Occipital lobe (tissue), 1 donor: ENCODE measurements at regions not wholly inside any gene's neighbourhood (a gene's known extent, or its start where the extent isn't known, plus 50 kb on each side); places are given as distances from the start of the nearest gene placed in this dataset.

Source experiments
- DNase-seq: peaks from one replicate; lab custom pipeline; 2025; lab: John Stamatoyannopoulos, UW

- DNase-seq, result no peak
These were observed 113.0 kb upstream of the ZNF507 start for GRCh38 chr19:32232449-32232848.

- no peak for DNase-seq
These were observed 112.3 kb upstream of the ZNF507 start for GRCh38 chr19:32233091-32233490.

- DNase-seq, result no peak
These were observed 111.5 kb upstream of the ZNF507 start for GRCh38 chr19:32233885-32234284.

- no peak for DNase-seq
These were observed 110.7 kb upstream of the ZNF507 start for GRCh38 chr19:32234663-32235217.

- DNase-seq, result no peak
These were observed 107.3 kb upstream of the ZNF507 start for GRCh38 chr19:32238076-32238475.

- no peak for DNase-seq
These were observed 105.1 kb upstream of the ZNF507 start for GRCh38 chr19:32240316-32240715.

DNA sequence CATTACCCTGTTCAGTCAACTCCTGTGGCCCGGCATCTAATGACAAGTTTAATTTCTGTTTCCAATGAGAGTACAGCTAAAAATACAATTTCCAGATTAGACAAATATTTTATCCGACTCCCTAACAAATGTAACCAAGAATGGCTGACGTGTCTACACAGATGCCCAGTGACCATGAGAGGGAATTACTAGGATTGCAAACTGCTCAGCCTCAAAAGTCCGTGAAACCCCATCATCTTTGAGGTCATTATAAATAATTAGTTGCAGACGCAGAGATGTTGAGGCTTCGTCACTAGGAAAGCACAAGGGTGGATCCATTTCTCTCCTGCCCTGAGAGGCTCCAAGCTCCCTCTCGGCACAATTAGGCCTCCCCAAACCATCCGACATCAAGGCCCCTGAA lies 104.1 kb upstream of the ZNF507 start:
- DNase-seq, result no peak

- DNase-seq, result no peak
These were observed 103.3 kb upstream of the ZNF507 start for GRCh38 chr19:32241932-32242710.

DNA sequence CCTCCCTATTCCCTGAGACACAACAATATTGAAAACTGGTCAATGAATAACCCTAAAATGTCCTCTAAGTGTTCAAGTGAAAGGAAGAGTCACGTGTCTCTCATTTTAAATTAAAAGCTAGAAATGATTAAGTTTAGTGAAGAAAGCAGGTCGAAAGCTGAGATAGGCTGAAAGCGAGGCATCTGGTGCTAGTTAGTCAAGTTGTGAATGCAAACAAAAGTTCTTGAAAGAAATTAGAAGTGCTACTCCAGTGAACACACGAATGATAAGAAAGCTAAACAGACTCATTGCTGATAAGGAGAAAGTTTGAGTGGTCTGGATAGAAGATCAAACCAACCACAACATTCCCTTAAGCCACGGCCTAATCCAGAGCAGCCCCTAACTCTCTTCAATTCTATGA lies 99.4 kb upstream of the ZNF507 start:
- DNase-seq, result no peak

DNA sequence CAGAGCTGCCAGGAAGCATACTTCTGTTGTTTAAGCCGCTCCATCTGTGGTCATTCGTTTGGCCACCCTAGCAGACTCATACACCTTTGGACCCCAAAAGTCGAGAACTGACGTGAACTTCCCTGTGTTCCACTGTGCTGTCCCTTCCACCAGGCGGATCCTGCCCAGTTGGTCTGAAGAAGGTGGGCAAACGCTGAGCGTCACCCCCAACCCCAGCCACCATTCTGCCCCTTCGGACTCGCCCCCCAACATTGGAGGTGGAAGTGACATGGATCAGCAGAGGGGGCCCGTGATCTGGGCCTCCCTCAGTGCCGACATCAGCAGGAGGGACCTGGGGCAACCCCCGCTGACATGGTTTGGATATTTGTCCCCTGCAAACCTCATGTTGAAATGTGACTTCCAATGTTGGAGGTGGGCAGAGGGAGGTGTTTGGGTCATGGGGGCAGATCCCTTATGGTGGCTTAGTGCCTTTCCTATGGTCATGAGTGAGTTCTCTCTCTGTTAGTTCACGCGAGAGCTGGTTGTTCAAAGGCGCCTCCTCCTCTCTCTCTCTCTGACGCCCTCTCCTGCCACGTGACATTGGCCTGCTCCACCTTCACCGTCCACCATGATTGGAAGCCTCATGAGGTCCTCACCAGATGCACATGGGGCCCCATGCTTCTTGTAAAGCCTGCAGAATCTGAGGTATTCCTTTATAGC lies 93.6 kb upstream of the ZNF507 start:
- no peak for DNase-seq

GRCh38 chr19:32252333-32252669 lies 93.1 kb upstream of the ZNF507 start:
- DNase-seq, result no peak

GRCh38 chr19:32253683-32254508 lies 91.5 kb upstream of the ZNF507 start:
- no peak for DNase-seq

- no peak for DNase-seq
These were observed 90.9 kb upstream of the ZNF507 start for GRCh38 chr19:32254509-32254890.

- DNase-seq, result no peak
These were observed 89.7 kb upstream of the ZNF507 start for GRCh38 chr19:32255536-32256295.

DNA sequence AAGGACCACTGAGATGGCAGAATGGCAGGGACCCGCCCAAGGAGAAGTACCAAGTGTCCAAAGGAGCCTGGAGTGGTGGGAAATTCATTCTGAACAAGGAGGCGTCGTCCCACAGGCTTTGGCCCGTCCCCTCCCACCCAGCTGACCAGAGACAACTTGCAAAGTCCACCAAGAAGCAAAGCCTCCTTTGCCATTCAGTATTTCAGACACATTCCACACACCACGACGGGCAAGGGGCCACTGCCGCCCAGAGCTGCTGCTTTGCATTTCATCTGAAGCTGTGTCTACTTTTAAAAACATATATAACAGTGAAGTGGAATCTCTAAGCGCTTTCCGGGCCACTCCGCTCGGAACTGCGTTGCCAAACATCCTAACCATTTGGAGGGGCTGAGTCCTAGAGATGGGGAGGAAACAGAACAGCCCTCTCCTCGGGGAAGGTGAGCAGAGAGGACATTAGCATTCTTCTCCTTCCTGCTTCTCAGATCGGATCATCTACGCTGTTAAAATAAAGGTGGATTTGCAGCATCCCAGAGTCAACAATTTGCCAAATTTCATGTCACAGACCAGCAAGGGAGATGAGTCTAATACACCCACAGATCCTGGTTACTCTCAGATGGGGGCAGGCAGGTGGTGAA lies 89.0 kb upstream of the ZNF507 start:
- no peak for DNase-seq

GRCh38 chr19:32257326-32258073 lies 87.9 kb upstream of the ZNF507 start:
- DNase-seq, result no peak

DNA sequence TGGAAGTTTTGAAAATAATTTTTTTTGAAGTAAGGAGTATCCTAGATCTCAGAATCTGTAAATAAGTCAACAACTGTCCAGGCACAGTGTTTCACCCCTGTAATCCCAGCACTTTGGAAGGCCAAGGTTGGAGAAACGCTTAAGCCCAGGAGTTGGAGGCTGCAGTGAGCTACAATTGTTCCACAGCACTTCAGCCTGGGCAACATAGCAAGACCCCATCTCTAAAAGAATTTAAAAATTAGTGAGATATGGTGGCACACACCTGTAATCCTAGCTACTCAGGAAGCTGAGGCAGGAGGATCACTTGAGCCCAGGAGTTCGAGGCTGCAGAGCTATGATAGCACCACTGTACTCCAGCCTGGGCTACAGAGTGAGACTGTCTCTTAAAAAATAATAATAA lies 87.2 kb upstream of the ZNF507 start:
- no peak for DNase-seq

- no peak for DNase-seq
These were observed 80.8 kb upstream of the ZNF507 start for GRCh38 chr19:32264568-32264967.

GRCh38 chr19:32265995-32266394 lies 79.4 kb upstream of the ZNF507 start:
- DNase-seq, result no peak

- no peak for DNase-seq
These were observed 79.0 kb upstream of the ZNF507 start for GRCh38 chr19:32266460-32266859.
